ENCODE measurements at regions not wholly inside any gene's neighbourhood (a gene's known extent, or its start where the extent isn't known, plus 50 kb on each side); places are given as distances from the start of the nearest gene placed in this dataset.

DNA sequence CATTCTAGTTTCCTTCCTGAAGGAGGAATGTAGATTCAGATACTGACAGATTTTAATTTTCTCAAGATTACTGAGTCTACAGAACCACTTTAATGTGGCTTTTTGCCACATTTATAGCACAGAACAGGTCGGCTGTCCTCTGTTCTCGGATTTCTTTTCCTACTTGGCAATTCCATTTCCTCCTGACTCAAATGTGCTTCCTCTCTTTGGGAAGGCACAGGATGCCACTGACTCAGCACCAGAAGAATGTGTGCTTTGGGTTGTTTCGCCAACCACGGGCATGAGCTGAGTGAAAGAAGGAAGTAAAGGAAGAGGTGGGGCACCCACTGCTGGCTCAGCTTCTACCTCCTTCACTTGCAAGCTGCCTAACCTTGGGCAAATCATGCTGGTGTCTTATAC lies 970.6 kb upstream of the ACVR2A start:
- no peak overlapping the region for H3K4me3 ChIP-seq (ENCODE audit: low read length in 2 of 2)
- WGBS, 2 donors: 33 to 37% methylated on average over 4 of the region's 4 CpGs
- DNase-seq: no peak
- no peaks in the 10 kb centered on the region for H3K27me3 ChIP-seq (ENCODE audit: control insufficient read depth in 1 of 2, insufficient read depth in 2 of 2, low read length in 1 of 2)
- peaks cover 2% of the 10 kb centered on the region for H3K9me3 ChIP-seq (ENCODE audit: control insufficient read depth, low read length)
- no peaks in the 10 kb centered on the region for H3K4me1 ChIP-seq (ENCODE audit: control insufficient read depth in 1 of 2, insufficient read depth in 2 of 2, low read length in 2 of 2)
- intact Hi-C loops (cut with DNase I): no loop called here
- H3K27ac ChIP-seq (ENCODE audit: low read depth in 1 of 2, low read length in 2 of 2): no peak overlapping the region
- ATAC-seq (ENCODE audit: low FRiP score): peak; percentile 65
- no peaks in the 10 kb centered on the region for H3K36me3 ChIP-seq (ENCODE audit: control insufficient read depth in 1 of 2, insufficient read depth in 2 of 2, low read length in 1 of 2)

GRCh38 chr2:146873646-146874259 lies 971.1 kb upstream of the ACVR2A start:
- intact Hi-C loops (cut with DNase I): no loop called here
- Histone ChIP-seq H3K4me1 (ENCODE audit: control insufficient read depth in 1 of 2, insufficient read depth in 2 of 2, low read length in 2 of 2) (no peaks in the 10 kb centered on the region), H3K27me3 (ENCODE audit: control insufficient read depth in 1 of 2, insufficient read depth in 2 of 2, low read length in 1 of 2) (no peaks in the 10 kb centered on the region), H3K4me3 (ENCODE audit: low read length in 2 of 2) (no peak overlapping the region), H3K9me3 (ENCODE audit: control insufficient read depth, low read length) (peaks cover 2% of the 10 kb centered on the region), H3K27ac (ENCODE audit: low read depth in 1 of 2, low read length in 2 of 2) (no peak overlapping the region), H3K36me3 (ENCODE audit: control insufficient read depth in 1 of 2, insufficient read depth in 2 of 2, low read length in 1 of 2) (no peaks in the 10 kb centered on the region)
- WGBS, 2 donors: 74 to 79% methylated on average over 3 of the region's 3 CpGs
- DNase-seq (no peak), ATAC-seq (ENCODE audit: low FRiP score) (no peak)

GRCh38 chr2:146873056-146873455 lies 971.8 kb upstream of the ACVR2A start:
- Histone ChIP-seq H3K27ac (ENCODE audit: low read depth in 1 of 2, low read length in 2 of 2) (no peak overlapping the region), H3K27me3 (ENCODE audit: control insufficient read depth in 1 of 2, insufficient read depth in 2 of 2, low read length in 1 of 2) (no peaks in the 10 kb centered on the region), H3K36me3 (ENCODE audit: control insufficient read depth in 1 of 2, insufficient read depth in 2 of 2, low read length in 1 of 2) (no peaks in the 10 kb centered on the region), H3K4me3 (ENCODE audit: low read length in 2 of 2) (no peak overlapping the region), H3K9me3 (ENCODE audit: control insufficient read depth, low read length) (peaks cover 2% of the 10 kb centered on the region), H3K4me1 (ENCODE audit: control insufficient read depth in 1 of 2, insufficient read depth in 2 of 2, low read length in 2 of 2) (no peaks in the 10 kb centered on the region)
- intact Hi-C loops (cut with DNase I): no loop called here
- 69 to 71% methylated on average over 2 of the region's 2 CpGs for WGBS, 2 donors
- ATAC-seq (ENCODE audit: low FRiP score): no peak
- no peak for DNase-seq

- no peak for ATAC-seq (ENCODE audit: low FRiP score)
- DNase-seq: no peak
- intact Hi-C loops (cut with DNase I): no loop called here
- H3K27ac ChIP-seq (ENCODE audit: low read depth in 1 of 2, low read length in 2 of 2): no peak overlapping the region
- H3K4me3 ChIP-seq (ENCODE audit: low read length in 2 of 2): no peak overlapping the region
- H3K36me3 ChIP-seq (ENCODE audit: control insufficient read depth in 1 of 2, insufficient read depth in 2 of 2, low read length in 1 of 2): no peaks in the 10 kb centered on the region
- H3K9me3 ChIP-seq (ENCODE audit: control insufficient read depth, low read length): peaks cover 3% of the 10 kb centered on the region
- no peaks in the 10 kb centered on the region for H3K4me1 ChIP-seq (ENCODE audit: control insufficient read depth in 1 of 2, insufficient read depth in 2 of 2, low read length in 2 of 2)
- H3K27me3 ChIP-seq (ENCODE audit: control insufficient read depth in 1 of 2, insufficient read depth in 2 of 2, low read length in 1 of 2): no peaks in the 10 kb centered on the region
- WGBS, 2 donors: 94 to 97% methylated on average over 2 of the region's 2 CpGs
Measured at GRCh38 chr2:146870691-146871090, 974.1 kb upstream of the ACVR2A start.

DNA sequence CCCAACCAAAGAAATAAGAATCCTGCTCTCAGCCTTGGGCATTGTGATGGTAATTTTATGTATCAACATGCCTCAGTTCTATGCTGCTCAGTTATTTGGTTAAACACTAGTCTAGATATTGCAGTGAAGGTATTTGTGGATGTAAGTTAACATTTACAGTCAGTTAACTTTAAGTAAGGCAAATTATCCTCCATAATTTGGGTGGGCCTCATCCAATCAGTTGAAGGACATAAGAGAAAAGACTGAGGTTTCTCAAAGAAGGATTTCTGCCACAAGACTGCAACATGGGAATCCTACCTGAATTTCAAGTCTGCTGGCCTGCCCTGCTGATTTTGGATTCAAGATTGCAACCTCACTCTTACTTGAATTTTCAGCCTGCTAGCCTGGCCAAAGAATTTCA lies 975.5 kb upstream of the ACVR2A start:
- no peak overlapping the region for H3K27ac ChIP-seq (ENCODE audit: low read depth in 1 of 2, low read length in 2 of 2)
- no peak for ATAC-seq (ENCODE audit: low FRiP score)
- H3K4me3 ChIP-seq (ENCODE audit: low read length in 2 of 2): no peak overlapping the region
- no peak for DNase-seq
- H3K4me1 ChIP-seq (ENCODE audit: control insufficient read depth in 1 of 2, insufficient read depth in 2 of 2, low read length in 2 of 2): no peaks in the 10 kb centered on the region
- intact Hi-C loops (cut with DNase I): no loop called here
- no peaks in the 10 kb centered on the region for H3K36me3 ChIP-seq (ENCODE audit: control insufficient read depth in 1 of 2, insufficient read depth in 2 of 2, low read length in 1 of 2)
- no peaks in the 10 kb centered on the region for H3K27me3 ChIP-seq (ENCODE audit: control insufficient read depth in 1 of 2, insufficient read depth in 2 of 2, low read length in 1 of 2)
- peaks cover 3% of the 10 kb centered on the region for H3K9me3 ChIP-seq (ENCODE audit: control insufficient read depth, low read length)

- Histone ChIP-seq H3K9me3 (ENCODE audit: control insufficient read depth, low read length) (peaks cover 5% of the 10 kb centered on the region), H3K4me3 (ENCODE audit: low read length in 2 of 2) (no peak overlapping the region), H3K4me1 (ENCODE audit: control insufficient read depth in 1 of 2, insufficient read depth in 2 of 2, low read length in 2 of 2) (no peaks in the 10 kb centered on the region), H3K27me3 (ENCODE audit: control insufficient read depth in 1 of 2, insufficient read depth in 2 of 2, low read length in 1 of 2) (no peaks in the 10 kb centered on the region), H3K27ac (ENCODE audit: low read depth in 1 of 2, low read length in 2 of 2) (no peak overlapping the region), H3K36me3 (ENCODE audit: control insufficient read depth in 1 of 2, insufficient read depth in 2 of 2, low read length in 1 of 2) (no peaks in the 10 kb centered on the region)
- ATAC-seq (ENCODE audit: low FRiP score) (no peak), DNase-seq (no peak)
- intact Hi-C loops (cut with DNase I): no loop called here
Measured at GRCh38 chr2:146868051-146868450, 976.8 kb upstream of the ACVR2A start.

- no peaks in the 10 kb centered on the region for H3K36me3 ChIP-seq (ENCODE audit: control insufficient read depth in 1 of 2, insufficient read depth in 2 of 2, low read length in 1 of 2)
- no peak for ATAC-seq (ENCODE audit: low FRiP score)
- intact Hi-C loops (cut with DNase I): no loop called here
Measured at GRCh38 chr2:146867477-146867986, 977.3 kb upstream of the ACVR2A start.

GRCh38 chr2:146853741-146854444 lies 990.9 kb upstream of the ACVR2A start:
- Histone ChIP-seq H3K27me3 (ENCODE audit: control insufficient read depth in 1 of 2, insufficient read depth in 2 of 2, low read length in 1 of 2) (no peaks in the 10 kb centered on the region), H3K4me3 (ENCODE audit: low read length in 2 of 2) (no peak overlapping the region), H3K9me3 (ENCODE audit: control insufficient read depth, low read length) (no peaks in the 10 kb centered on the region), H3K36me3 (ENCODE audit: control insufficient read depth in 1 of 2, insufficient read depth in 2 of 2, low read length in 1 of 2) (no peaks in the 10 kb centered on the region), H3K27ac (ENCODE audit: low read depth in 1 of 2, low read length in 2 of 2) (no peak overlapping the region), H3K4me1 (ENCODE audit: control insufficient read depth in 1 of 2, insufficient read depth in 2 of 2, low read length in 2 of 2) (no peaks in the 10 kb centered on the region)
- ATAC-seq (ENCODE audit: low FRiP score) (no peak), DNase-seq (no peak)
- WGBS, 2 donors: 60 to 76% methylated on average over 2 of the region's 2 CpGs
- intact Hi-C loops (cut with DNase I): no loop called here

More at GRCh38 chr2:146867477-146867986, 977.3 kb upstream of the ACVR2A start:
- H3K4me3 ChIP-seq (ENCODE audit: low read length in 2 of 2): no peak overlapping the region
- no peak for DNase-seq
- 78 to 88% methylated on average over 5 of the region's 5 CpGs for WGBS, 2 donors
- no peaks in the 10 kb centered on the region for H3K4me1 ChIP-seq (ENCODE audit: control insufficient read depth in 1 of 2, insufficient read depth in 2 of 2, low read length in 2 of 2)
- no peaks in the 10 kb centered on the region for H3K27me3 ChIP-seq (ENCODE audit: control insufficient read depth in 1 of 2, insufficient read depth in 2 of 2, low read length in 1 of 2)
- H3K27ac ChIP-seq (ENCODE audit: low read depth in 1 of 2, low read length in 2 of 2): no peak overlapping the region
- peaks cover 5% of the 10 kb centered on the region for H3K9me3 ChIP-seq (ENCODE audit: control insufficient read depth, low read length)

DNA sequence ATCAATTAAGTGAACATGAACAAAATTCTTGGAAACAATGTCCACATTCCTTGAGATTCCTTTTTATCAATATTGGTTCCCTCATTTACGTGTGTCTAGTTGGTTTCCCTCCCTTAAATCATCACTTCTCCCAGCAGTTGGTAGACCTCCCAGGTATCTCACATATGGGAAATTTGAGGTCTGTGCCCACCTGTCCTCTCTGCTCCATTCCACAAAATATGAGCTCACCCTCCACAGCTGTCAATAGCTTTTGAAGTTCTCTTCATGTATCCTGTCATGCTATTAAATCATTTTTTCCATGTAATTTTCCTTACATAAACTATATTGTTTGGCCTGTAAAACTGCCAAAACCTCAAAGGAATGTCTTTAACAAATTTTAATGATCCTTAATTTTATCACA lies 992.2 kb upstream of the ACVR2A start:
- Histone ChIP-seq H3K4me1 (ENCODE audit: control insufficient read depth in 1 of 2, insufficient read depth in 2 of 2, low read length in 2 of 2) (no peaks in the 10 kb centered on the region), H3K36me3 (ENCODE audit: control insufficient read depth in 1 of 2, insufficient read depth in 2 of 2, low read length in 1 of 2) (no peaks in the 10 kb centered on the region), H3K9me3 (ENCODE audit: control insufficient read depth, low read length) (no peaks in the 10 kb centered on the region), H3K27ac (ENCODE audit: low read depth in 1 of 2, low read length in 2 of 2) (no peak overlapping the region), H3K27me3 (ENCODE audit: control insufficient read depth in 1 of 2, insufficient read depth in 2 of 2, low read length in 1 of 2) (no peaks in the 10 kb centered on the region), H3K4me3 (ENCODE audit: low read length in 2 of 2) (no peak overlapping the region)
- no peak for DNase-seq
- intact Hi-C loops (cut with DNase I): no loop called here
- WGBS, 2 donors: 49 to 64% methylated on average over 1 of the region's 1 CpG
- no peak for ATAC-seq (ENCODE audit: low FRiP score)
